UCSD-AML1 (cell line): ENCODE measurements at regions not wholly inside any gene's neighbourhood (a gene's known extent, or its start where the extent isn't known, plus 50 kb on each side); places are given as distances from the start of the nearest gene placed in this dataset.

ENCODE experiments used
- DNase-seq: peaks from one replicate; lab custom pipeline; 2025; ENCODE audit not compliant: unreplicated experiment; lab: John Stamatoyannopoulos, UW

GRCh38 chr11:114857281-114857680, 179.0 kb downstream of the NXPE2 start:
- DNase-seq: no peak

GRCh38 chr11:114864896-114865295, 186.6 kb downstream of the NXPE2 start:
- no peak for DNase-seq

GRCh38 chr11:114876234-114876633, 197.9 kb downstream of the NXPE2 start:
- DNase-seq: no peak

GRCh38 chr11:114877976-114878375, 199.6 kb downstream of the NXPE2 start:
- DNase-seq: no peak

GRCh38 chr11:114880442-114880841, 202.1 kb downstream of the NXPE2 start:
- DNase-seq: no peak

GRCh38 chr11:114883472-114883871, 205.1 kb downstream of the NXPE2 start:
- no peak for DNase-seq

GRCh38 chr11:114886644-114887265, 208.4 kb downstream of the NXPE2 start:
- DNase-seq: no peak

- DNase-seq: no peak
Observed at GRCh38 chr11:114889594-114890011, 211.3 kb downstream of the NXPE2 start.

- DNase-seq: no peak
Observed at GRCh38 chr11:114890038-114890437, 211.7 kb downstream of the NXPE2 start.

GRCh38 chr11:114891911-114892310, 213.6 kb downstream of the NXPE2 start:
- no peak for DNase-seq

- no peak for DNase-seq
Observed at GRCh38 chr11:114892381-114893197, 214.3 kb downstream of the NXPE2 start.

GRCh38 chr11:114893329-114893728, 215.0 kb downstream of the NXPE2 start:
- DNase-seq: no peak

- no peak for DNase-seq
Observed at GRCh38 chr11:114896594-114896993, 218.3 kb downstream of the NXPE2 start.

- DNase-seq: no peak
Observed at GRCh38 chr11:114909866-114910265, 231.5 kb downstream of the NXPE2 start.

GRCh38 chr11:114912826-114913225, 234.5 kb downstream of the NXPE2 start:
- no peak for DNase-seq

GRCh38 chr11:114914231-114915005, 236.1 kb downstream of the NXPE2 start:
- no peak for DNase-seq

- DNase-seq: no peak
Observed at GRCh38 chr11:114915871-114916805, 237.8 kb downstream of the NXPE2 start.

- no peak for DNase-seq
Observed at GRCh38 chr11:114918286-114918685, 240.0 kb downstream of the NXPE2 start.

- DNase-seq: no peak
Observed at GRCh38 chr11:114921697-114922096, 243.4 kb downstream of the NXPE2 start.

GRCh38 chr11:114924042-114924441, 245.7 kb downstream of the NXPE2 start:
- DNase-seq: no peak

- no peak for DNase-seq
Observed at GRCh38 chr11:114925591-114925990, 247.3 kb downstream of the NXPE2 start.
